ENCODE measurements at regions not wholly inside any gene's neighbourhood (a gene's known extent, or its start where the extent isn't known, plus 50 kb on each side); places are given as distances from the start of the nearest gene placed in this dataset.
A peak's percentile ranks its signal among the peaks of the same experiment; 100 is the strongest.

- Histone ChIP-seq H3K36me3 (ENCODE audit: control insufficient read depth, insufficient read depth, low read length, severe bottlenecking) (no peaks in the 10 kb centered on the region), H3K9ac (ENCODE audit: low read length) (no peak overlapping the region)
- no peak for DNase-seq (ENCODE audit: low read depth)
Measured at GRCh38 chr12:88642675-88643431, 62.6 kb upstream of the KITLG start.

DNA sequence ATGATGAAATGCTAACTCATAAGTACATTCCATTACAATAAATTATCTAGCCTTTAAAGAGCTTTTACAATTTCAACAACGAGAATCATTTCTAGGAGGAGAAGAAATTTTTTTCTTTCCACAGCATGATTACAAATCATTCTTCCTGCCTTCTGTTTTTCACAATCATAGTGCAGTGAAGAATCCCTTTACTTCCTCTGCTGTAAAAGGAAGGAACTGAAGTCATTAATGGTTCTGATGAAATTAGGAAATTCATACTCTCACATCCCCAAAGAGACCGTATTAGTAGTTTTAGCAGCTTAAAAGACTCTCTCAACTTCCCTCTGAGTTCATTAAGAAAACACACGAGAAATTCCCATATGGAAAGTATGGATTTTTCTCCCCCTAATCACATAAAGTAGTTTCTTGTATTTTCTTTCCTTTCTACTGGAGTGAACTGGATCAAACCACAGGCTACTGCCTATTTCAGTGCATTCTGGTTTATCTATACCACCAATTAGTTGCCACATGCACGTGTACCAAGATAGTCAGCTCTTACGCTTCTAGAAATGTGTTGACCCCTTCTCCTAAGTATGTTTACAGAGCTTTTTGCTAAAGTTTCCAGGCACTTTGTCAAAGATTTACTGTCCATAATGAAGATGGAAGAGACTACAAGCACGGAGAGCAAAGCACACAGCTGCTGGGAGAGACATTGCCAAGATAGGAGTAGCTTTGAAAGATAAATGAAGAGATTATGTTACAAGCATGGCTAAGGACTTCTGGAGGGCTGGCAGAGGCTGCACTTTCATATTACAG lies 58.9 kb upstream of the KITLG start:
- Histone ChIP-seq H3K4me3 (ENCODE audit: low read length) (peak overlapping the region; percentile 69), H3K9me3 (ENCODE audit: control insufficient read depth, low read length) (no peaks in the 10 kb centered on the region), H3K27me3 (replicated peaks; ENCODE audit: control insufficient read depth, insufficient read depth, low read length) (no peaks in the 10 kb centered on the region), H3K9ac (ENCODE audit: low read length) (peak overlapping the region; percentile 13), H3K4me1 (ENCODE audit: control insufficient read depth, insufficient read depth, low read length) (peaks cover 24% of the 10 kb centered on the region), H3K36me3 (ENCODE audit: control insufficient read depth, insufficient read depth, low read length, severe bottlenecking) (no peaks in the 10 kb centered on the region)
- DNase-seq (ENCODE audit: low read depth) = peak; percentile 51

More at GRCh38 chr12:88642675-88643431, 62.6 kb upstream of the KITLG start:
- H3K27me3 ChIP-seq (replicated peaks; ENCODE audit: control insufficient read depth, insufficient read depth, low read length) = no peaks in the 10 kb centered on the region
- H3K9me3 ChIP-seq (ENCODE audit: control insufficient read depth, low read length) = no peaks in the 10 kb centered on the region
- no peak overlapping the region for H3K4me3 ChIP-seq (ENCODE audit: low read length)
- peaks cover 27% of the 10 kb centered on the region for H3K4me1 ChIP-seq (ENCODE audit: control insufficient read depth, insufficient read depth, low read length)

DNA sequence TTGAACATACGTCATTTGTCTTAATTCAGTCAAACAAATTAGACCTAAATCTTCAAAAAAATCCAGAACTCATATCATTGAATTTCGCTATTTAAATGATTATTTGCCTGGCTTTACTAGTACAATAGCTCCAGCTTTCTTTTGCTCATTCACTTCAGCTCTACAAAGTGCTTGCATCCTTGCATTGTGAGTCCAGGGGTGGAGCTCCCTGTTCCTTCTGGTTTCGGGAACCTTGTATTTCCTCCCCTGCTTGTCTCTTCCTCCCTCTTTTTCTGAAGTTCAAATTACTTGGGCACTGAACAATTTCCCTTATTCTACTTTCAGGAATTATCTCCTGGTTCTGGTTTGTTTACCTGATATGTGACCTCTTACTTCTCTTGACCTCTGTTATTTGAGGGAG lies 58.1 kb upstream of the KITLG start:
- H3K4me3 ChIP-seq (ENCODE audit: low read length) = no peak overlapping the region
- H3K4me1 ChIP-seq (ENCODE audit: control insufficient read depth, insufficient read depth, low read length) = peaks cover 18% of the 10 kb centered on the region
- no peaks in the 10 kb centered on the region for H3K36me3 ChIP-seq (ENCODE audit: control insufficient read depth, insufficient read depth, low read length, severe bottlenecking)
- H3K9me3 ChIP-seq (ENCODE audit: control insufficient read depth, low read length) = no peaks in the 10 kb centered on the region
- DNase-seq (ENCODE audit: low read depth) = no peak
- H3K27me3 ChIP-seq (replicated peaks; ENCODE audit: control insufficient read depth, insufficient read depth, low read length) = no peaks in the 10 kb centered on the region
- no peak overlapping the region for H3K9ac ChIP-seq (ENCODE audit: low read length)

- H3K9ac ChIP-seq (ENCODE audit: low read length) = no peak overlapping the region
- H3K4me1 ChIP-seq (ENCODE audit: control insufficient read depth, insufficient read depth, low read length) = peaks cover 6% of the 10 kb centered on the region
- H3K27me3 ChIP-seq (replicated peaks; ENCODE audit: control insufficient read depth, insufficient read depth, low read length) = no peaks in the 10 kb centered on the region
- no peaks in the 10 kb centered on the region for H3K9me3 ChIP-seq (ENCODE audit: control insufficient read depth, low read length)
- no peaks in the 10 kb centered on the region for H3K36me3 ChIP-seq (ENCODE audit: control insufficient read depth, insufficient read depth, low read length, severe bottlenecking)
- no peak overlapping the region for H3K4me3 ChIP-seq (ENCODE audit: low read length)
- no peak for DNase-seq (ENCODE audit: low read depth)
Measured at GRCh38 chr12:88634008-88634407, 53.7 kb upstream of the KITLG start.

GRCh38 chr12:88633312-88633711 lies 53.0 kb upstream of the KITLG start:
- no peaks in the 10 kb centered on the region for H3K9me3 ChIP-seq (ENCODE audit: control insufficient read depth, low read length)
- H3K36me3 ChIP-seq (ENCODE audit: control insufficient read depth, insufficient read depth, low read length, severe bottlenecking) = no peaks in the 10 kb centered on the region
- no peak overlapping the region for H3K9ac ChIP-seq (ENCODE audit: low read length)
- H3K27me3 ChIP-seq (replicated peaks; ENCODE audit: control insufficient read depth, insufficient read depth, low read length) = no peaks in the 10 kb centered on the region
- H3K4me3 ChIP-seq (ENCODE audit: low read length) = no peak overlapping the region
- H3K4me1 ChIP-seq (ENCODE audit: control insufficient read depth, insufficient read depth, low read length) = no peaks in the 10 kb centered on the region
- DNase-seq (ENCODE audit: low read depth) = peak; percentile 56

DNA sequence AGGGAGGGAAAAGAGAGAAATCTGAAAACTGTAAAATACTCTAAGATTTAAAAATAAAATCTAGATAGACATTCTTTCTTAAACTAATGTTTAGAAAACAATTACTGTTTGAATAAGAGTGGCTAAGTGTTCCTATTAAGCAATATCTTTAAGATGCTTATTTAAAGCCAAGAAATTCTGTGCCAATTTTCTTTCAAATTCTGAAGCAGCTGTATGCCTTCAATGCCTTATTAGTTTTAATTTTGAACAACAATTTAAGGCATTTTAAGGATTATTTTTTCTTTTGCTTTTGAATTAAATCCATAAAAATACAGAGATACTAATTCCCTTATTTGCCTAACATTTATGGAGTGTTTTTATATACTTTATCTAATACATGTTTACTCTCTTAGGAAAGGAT lies 50.3 kb upstream of the KITLG start:
- Histone ChIP-seq H3K9me3 (ENCODE audit: control insufficient read depth, low read length) (no peaks in the 10 kb centered on the region), H3K36me3 (ENCODE audit: control insufficient read depth, insufficient read depth, low read length, severe bottlenecking) (no peaks in the 10 kb centered on the region), H3K4me3 (ENCODE audit: low read length) (no peak overlapping the region), H3K4me1 (ENCODE audit: control insufficient read depth, insufficient read depth, low read length) (peaks cover 8% of the 10 kb centered on the region), H3K9ac (ENCODE audit: low read length) (no peak overlapping the region), H3K27me3 (replicated peaks; ENCODE audit: control insufficient read depth, insufficient read depth, low read length) (no peaks in the 10 kb centered on the region)
- peak; percentile 49 for DNase-seq (ENCODE audit: low read depth)

Measured in adipocyte (in vitro differentiated cells).